NB4 (cell line): ENCODE measurements at regions not wholly inside any gene's neighbourhood (a gene's known extent, or its start where the extent isn't known, plus 50 kb on each side); places are given as distances from the start of the nearest gene placed in this dataset.
"Not testable (repeated sequence)": the region's sequence is repeated elsewhere in the genome, so short reads cannot be mapped to it uniquely, and the experiment has no call there.

Experiments used
- CTCF ChIP-seq: IDR thresholded peaks from one replicate; pipeline ENCODE4 v1.5.1; 2012; ENCODE audit warnings: low read depth, low read length
- MYC ChIP-seq: IDR thresholded peaks from 2 replicates; pipeline ENCODE4 v1.6.1; 2011; ENCODE audit warnings: low read depth, low read length
- POLR2A ChIP-seq: IDR thresholded peaks from 2 replicates; pipeline ENCODE4 v1.6.1; 2011; ENCODE audit warnings: mild to moderate bottlenecking; ENCODE audit not compliant: insufficient read length; ENCODE audit errors: extremely low read depth

- TF ChIP-seq POLR2A, CTCF, MYC: not testable (repeated sequence)
These were observed 306.9 kb upstream of the API5 start for GRCh38 chr11:43004879-43005278.
